HG02884 (cell line): ENCODE measurements at regions not wholly inside any gene's neighbourhood (a gene's known extent, or its start where the extent isn't known, plus 50 kb on each side); places are given as distances from the start of the nearest gene placed in this dataset.

Experiments used
- ATAC-seq: cut with Tn5 transposase; IDR thresholded peaks from one replicate; pipeline ENCODE4 v1.9.1; 2021; ENCODE audit warnings: mild to moderate bottlenecking, moderate library complexity; ENCODE audit not compliant: unreplicated experiment

GRCh38 chr6:82720992-82721391 is 344.6 kb downstream of the UBE3D start:
- ATAC-seq: no peak

- ATAC-seq: no peak
Observed at GRCh38 chr6:82735790-82736189, 329.9 kb downstream of the UBE3D start.

- ATAC-seq: no peak
Observed at GRCh38 chr6:82737965-82738364, 327.7 kb downstream of the UBE3D start.

GRCh38 chr6:82738773-82739172 is 326.9 kb downstream of the UBE3D start:
- no peak for ATAC-seq

GRCh38 chr6:82739303-82739702 is 326.3 kb downstream of the UBE3D start:
- ATAC-seq: no peak

- ATAC-seq: no peak
Observed at GRCh38 chr6:82740072-82740471, 325.6 kb downstream of the UBE3D start.

GRCh38 chr6:82741325-82741995 is 324.2 kb downstream of the UBE3D start:
- no peak for ATAC-seq

GRCh38 chr6:82741996-82742385 is 323.6 kb downstream of the UBE3D start:
- no peak for ATAC-seq

GRCh38 chr6:82744286-82745015 is 321.2 kb downstream of the UBE3D start:
- no peak for ATAC-seq

- ATAC-seq: no peak
Observed at GRCh38 chr6:82750556-82750955, 315.1 kb downstream of the UBE3D start.

GRCh38 chr6:82751718-82752117 is 313.9 kb downstream of the UBE3D start:
- ATAC-seq: no peak

- ATAC-seq: no peak
Observed at GRCh38 chr6:82761674-82762345, 303.8 kb downstream of the UBE3D start.

- no peak for ATAC-seq
Observed at GRCh38 chr6:82766476-82766875, 299.2 kb downstream of the UBE3D start.

GRCh38 chr6:82767037-82767436 is 298.6 kb downstream of the UBE3D start:
- ATAC-seq: no peak

- ATAC-seq: no peak
Observed at GRCh38 chr6:82767447-82767846, 298.2 kb downstream of the UBE3D start.

GRCh38 chr6:82772851-82773717 is 292.6 kb downstream of the UBE3D start:
- ATAC-seq: no peak

- ATAC-seq: no peak
Observed at GRCh38 chr6:82775361-82775760, 290.3 kb downstream of the UBE3D start.

- ATAC-seq: no peak
Observed at GRCh38 chr6:82775981-82776380, 289.7 kb downstream of the UBE3D start.

- no peak for ATAC-seq
Observed at GRCh38 chr6:82779041-82779440, 286.6 kb downstream of the UBE3D start.

GRCh38 chr6:82780334-82780733 is 285.3 kb downstream of the UBE3D start:
- no peak for ATAC-seq

- ATAC-seq: no peak
Observed at GRCh38 chr6:82781620-82782204, 283.9 kb downstream of the UBE3D start.
